Heart left ventricle (tissue), 16 donors: ENCODE measurements at regions not wholly inside any gene's neighbourhood (a gene's known extent, or its start where the extent isn't known, plus 50 kb on each side); places are given as distances from the start of the nearest gene placed in this dataset.

Experiments
- ATAC-seq, 4 donors: fragments of 200-7000 bp; cut with Tn5 transposase; one replicate each; pipeline ENCODE4 v1.9.1; 2020 to 2022; ENCODE audit warnings: moderate library complexity in 4 of 4, mild to moderate bottlenecking in 3 of 4, moderate number of reproducible peaks in 1 of 4
- DNase-seq, 5 donors: peaks; one replicate each; pipeline ENCODE4 v3.0.0-alpha.2; 2020
- H3K27ac ChIP-seq, 12 donors: fragments of 200-600 bp; sonication (generic) in 4 of 12; one replicate each; pipeline versions ENCODE4 v1.5.0 to v1.8.0; 2016 to 2022; ENCODE audit warnings: mild to moderate bottlenecking in 2 of 12
- H3K27me3 ChIP-seq, 9 donors: fragments of 200-600 bp; sonication (generic) in 2 of 9; one replicate each; pipeline versions ENCODE4 v1.5.1 to v1.8.0; 2016 to 2022; ENCODE audit warnings: mild to moderate bottlenecking in 3 of 9
- H3K36me3 ChIP-seq, 9 donors: fragments of 200-600 bp; sonication (generic) in 2 of 9; one replicate each; pipeline versions ENCODE4 v1.5.0 to v1.8.0; 2018 to 2022; ENCODE audit warnings: mild to moderate bottlenecking in 2 of 9
- H3K4me1 ChIP-seq, 12 donors: fragments of 200-600 bp; sonication (generic) in 4 of 12; one replicate each; pipeline versions ENCODE4 v1.5.0 to v1.8.0; 2016 to 2022; ENCODE audit warnings: mild to moderate bottlenecking in 3 of 12
- H3K4me3 ChIP-seq, 12 donors: fragments of 200-600 bp; sonication (generic) in 4 of 12; one replicate each; pipeline versions ENCODE4 v1.5.0 to v1.8.0; 2017 to 2022; ENCODE audit warnings: mild to moderate bottlenecking in 9 of 12, moderate library complexity in 4 of 12
- H3K9me3 ChIP-seq, 12 donors: fragments of 200-600 bp; sonication (generic) in 4 of 12; one replicate each; pipeline versions ENCODE4 v1.5.0 to v1.8.0; 2016 to 2022; ENCODE audit warnings: mild to moderate bottlenecking in 1 of 12
- POLR2A ChIP-seq, 2 donors: fragments of 450-650 bp; IDR thresholded peaks; one replicate each; pipeline ENCODE4 v1.6.1; 2017; ENCODE audit warnings: antibody characterized with exemption in 2 of 2, mild to moderate bottlenecking in 2 of 2, moderate library complexity in 2 of 2
- WGBS, 4 donors: extraction: QIAGEN DNeasy Blood & Tissue Kit in 2 of 4; methylation state at CpG; one replicate each; pipeline versions ENCODE4 v1.1.5 to v1.1.7; 2013 to 2018; 5-methylcytosine and 5-hydroxymethylcytosine counted together
- intact Hi-C, 10 donors: fragments of 100-400 bp; cut with DNase I; formaldehyde crosslinking; loops; one replicate each; pipeline versions ENCODE4 v1.11.1 to v1.14.2; 2022
- TF ChIP-seq, protein P1 (sequence below), 12 donors: fragments of 200-600 bp; sonication (generic) in 4 of 12; IDR thresholded peaks; one replicate each; pipeline versions ENCODE4 v1.5.0 to v1.8.0; 2018 to 2022; ENCODE audit warnings: antibody characterized with exemption in 12 of 12, mild to moderate bottlenecking in 5 of 12
- donor health status: ischemic (EF 13 %, LVEDD 7.1; RV severe dilation, severe dysfunction).
- donor health status: healthy with polysubstance abuse.
- donor health status: DM: no; HTN: yes; CAD: no.
- donor health status: DM: no; HTN: no; CAD: no.
- donor health status: ischemic (EF 25% LVEDD 6.9; RV normal size, moderate dysfunction).
- donor health status: ischemic (EF 25% LVEDD 5.7; RV mildly dilated, moderate dysfunction).
- donor health status: healthy.
- donor health status: DM: yes; HTN: yes; CAD: no.
- donor health status: ischemic (EF 35%, LVEDD 5.7; RV mildly dilated, moderate dysfunction).
- donor health status: nonischemic (EF 11% LVEDD 7.7; RV severe dilation, severe dysfunction).
- donor health status: DM: yes; HTN: yes; CAD: no.
- donor health status: PGD.
- donor health status: ischemic (EF 29% LVEDD 5.4; RV normal size, mild dysfunction).
- donor health status: nonischemic (EF 23%, LVEDD 6.1; RV moderate dilation, normal function).

DNA sequence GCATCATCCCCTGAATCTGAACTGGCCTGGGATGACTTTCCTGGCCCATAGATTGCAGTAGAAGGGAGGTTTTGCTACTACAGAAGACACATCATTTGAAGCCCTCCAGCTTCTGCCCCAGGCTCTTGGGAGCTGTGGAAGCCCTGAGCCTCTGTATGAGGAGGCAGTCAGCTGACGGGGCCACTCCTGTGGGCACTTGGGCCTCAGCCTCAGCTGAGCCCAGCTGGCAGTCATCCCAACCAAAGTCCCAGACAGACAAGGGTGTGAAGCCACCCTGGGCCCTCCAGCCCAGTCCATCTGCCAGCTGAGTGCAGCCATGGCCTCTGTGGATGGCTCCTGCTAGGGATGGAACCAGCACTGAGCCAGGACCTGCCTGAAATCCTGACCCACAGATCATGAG is 502.3 kb upstream of the HS6ST1 start:
- ATAC-seq (no peak), DNase-seq (no peak)
- intact Hi-C loops: no loop called here
- H3K27ac ChIP-seq: no peak overlapping the region
- H3K4me1 ChIP-seq: no peaks in the 10 kb centered on the region
- no peaks in the 10 kb centered on the region for H3K27me3 ChIP-seq
- WGBS, 4 donors: 94 to 100% (median 99%) methylated on average over 1 of the region's 1 CpG
- no peak for TF ChIP-seq POLR2A (IDR thresholded peaks at IDR 0.05)
- TF ChIP-seq, protein P1, sequence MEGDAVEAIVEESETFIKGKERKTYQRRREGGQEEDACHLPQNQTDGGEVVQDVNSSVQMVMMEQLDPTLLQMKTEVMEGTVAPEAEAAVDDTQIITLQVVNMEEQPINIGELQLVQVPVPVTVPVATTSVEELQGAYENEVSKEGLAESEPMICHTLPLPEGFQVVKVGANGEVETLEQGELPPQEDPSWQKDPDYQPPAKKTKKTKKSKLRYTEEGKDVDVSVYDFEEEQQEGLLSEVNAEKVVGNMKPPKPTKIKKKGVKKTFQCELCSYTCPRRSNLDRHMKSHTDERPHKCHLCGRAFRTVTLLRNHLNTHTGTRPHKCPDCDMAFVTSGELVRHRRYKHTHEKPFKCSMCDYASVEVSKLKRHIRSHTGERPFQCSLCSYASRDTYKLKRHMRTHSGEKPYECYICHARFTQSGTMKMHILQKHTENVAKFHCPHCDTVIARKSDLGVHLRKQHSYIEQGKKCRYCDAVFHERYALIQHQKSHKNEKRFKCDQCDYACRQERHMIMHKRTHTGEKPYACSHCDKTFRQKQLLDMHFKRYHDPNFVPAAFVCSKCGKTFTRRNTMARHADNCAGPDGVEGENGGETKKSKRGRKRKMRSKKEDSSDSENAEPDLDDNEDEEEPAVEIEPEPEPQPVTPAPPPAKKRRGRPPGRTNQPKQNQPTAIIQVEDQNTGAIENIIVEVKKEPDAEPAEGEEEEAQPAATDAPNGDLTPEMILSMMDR (IDR thresholded peaks at IDR 0.05): no peak
- H3K9me3 ChIP-seq: no peaks in the 10 kb centered on the region
- H3K36me3 ChIP-seq: no peaks in the 10 kb centered on the region
- no peak overlapping the region for H3K4me3 ChIP-seq

DNA sequence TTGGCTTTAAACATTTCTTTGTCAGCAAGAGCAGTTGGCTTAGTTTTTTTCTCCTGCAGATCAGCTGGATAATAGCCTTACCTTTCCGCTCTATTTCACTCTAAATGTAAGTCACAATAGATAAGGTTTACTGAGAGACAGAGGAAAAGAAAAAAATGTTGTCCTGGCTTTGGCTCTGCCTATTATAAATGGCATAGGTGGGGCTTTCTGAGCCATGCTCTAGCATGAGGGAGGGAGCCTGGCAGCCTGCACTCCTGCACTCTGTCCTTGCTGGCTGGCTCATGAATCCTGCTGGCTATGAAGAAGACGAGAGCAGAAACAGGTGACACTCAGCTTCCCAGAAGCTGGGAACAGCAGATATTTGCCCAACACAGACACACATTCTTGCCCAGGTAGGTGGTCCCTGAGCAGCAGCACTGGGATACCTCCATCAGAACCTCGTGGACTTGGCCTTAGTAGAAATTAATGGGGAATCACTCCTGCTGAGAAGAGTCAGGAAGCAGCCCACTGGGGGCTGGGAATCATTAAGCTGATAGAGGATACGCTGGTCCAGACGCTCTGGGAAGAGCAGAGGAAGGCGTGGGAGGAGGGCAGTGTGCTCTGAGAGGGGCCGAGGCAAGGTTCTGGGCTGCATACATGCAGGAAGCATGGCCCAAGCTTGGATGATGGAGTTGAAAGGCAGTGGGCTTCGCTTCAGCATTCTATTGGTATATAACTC is 514.4 kb upstream of the HS6ST1 start:
- WGBS, 4 donors: 48 to 62% (median 54%) methylated on average over 8 of the region's 8 CpGs
- H3K36me3 ChIP-seq: no peaks in the 10 kb centered on the region
- TF ChIP-seq, protein P1 (IDR thresholded peaks at IDR 0.05): no peak
- TF ChIP-seq POLR2A (IDR thresholded peaks at IDR 0.05): no peak
- H3K27me3 ChIP-seq: peaks cover 0 to 2% (median 0%) of the 10 kb centered on the region in 9 donors
- no peaks in the 10 kb centered on the region for H3K4me1 ChIP-seq
- intact Hi-C loops: no loop called here
- H3K27ac ChIP-seq: no peak overlapping the region
- ATAC-seq (no peak), DNase-seq (no peak)
- H3K4me3 ChIP-seq: no peak overlapping the region
- H3K9me3 ChIP-seq: no peaks in the 10 kb centered on the region

DNA sequence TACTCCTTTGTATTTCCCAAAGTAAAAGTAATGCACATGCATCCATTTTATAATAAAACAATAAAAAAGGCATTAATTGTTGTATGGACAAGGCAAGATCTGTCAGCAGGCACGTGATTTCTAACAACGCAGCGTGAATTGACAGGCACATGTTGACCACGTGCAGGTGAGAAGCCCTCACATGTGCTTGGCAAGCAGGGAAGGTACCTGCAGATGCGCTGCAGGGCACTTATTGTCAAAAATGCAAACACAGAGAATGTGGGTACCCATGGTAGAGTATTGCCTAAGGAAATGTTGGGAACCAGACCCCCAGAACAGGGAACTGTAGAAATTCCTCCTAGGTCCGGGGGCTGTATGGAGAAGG is 515.0 kb upstream of the HS6ST1 start:
- WGBS, 4 donors: 85 to 94% (median 92%) methylated on average over 6 of the region's 6 CpGs
- no peak for TF ChIP-seq POLR2A (IDR thresholded peaks at IDR 0.05)
- TF ChIP-seq, protein P1 (IDR thresholded peaks at IDR 0.05): no peak
- H3K4me1 ChIP-seq: no peaks in the 10 kb centered on the region
- no peak overlapping the region for H3K4me3 ChIP-seq
- DNase-seq (no peak), ATAC-seq (no peak)
- H3K27ac ChIP-seq: no peak overlapping the region
- intact Hi-C loops: no loop called here
- no peaks in the 10 kb centered on the region for H3K9me3 ChIP-seq
- no peaks in the 10 kb centered on the region for H3K36me3 ChIP-seq
- H3K27me3 ChIP-seq: peaks cover 0 to 3% (median 0%) of the 10 kb centered on the region in 9 donors

DNA sequence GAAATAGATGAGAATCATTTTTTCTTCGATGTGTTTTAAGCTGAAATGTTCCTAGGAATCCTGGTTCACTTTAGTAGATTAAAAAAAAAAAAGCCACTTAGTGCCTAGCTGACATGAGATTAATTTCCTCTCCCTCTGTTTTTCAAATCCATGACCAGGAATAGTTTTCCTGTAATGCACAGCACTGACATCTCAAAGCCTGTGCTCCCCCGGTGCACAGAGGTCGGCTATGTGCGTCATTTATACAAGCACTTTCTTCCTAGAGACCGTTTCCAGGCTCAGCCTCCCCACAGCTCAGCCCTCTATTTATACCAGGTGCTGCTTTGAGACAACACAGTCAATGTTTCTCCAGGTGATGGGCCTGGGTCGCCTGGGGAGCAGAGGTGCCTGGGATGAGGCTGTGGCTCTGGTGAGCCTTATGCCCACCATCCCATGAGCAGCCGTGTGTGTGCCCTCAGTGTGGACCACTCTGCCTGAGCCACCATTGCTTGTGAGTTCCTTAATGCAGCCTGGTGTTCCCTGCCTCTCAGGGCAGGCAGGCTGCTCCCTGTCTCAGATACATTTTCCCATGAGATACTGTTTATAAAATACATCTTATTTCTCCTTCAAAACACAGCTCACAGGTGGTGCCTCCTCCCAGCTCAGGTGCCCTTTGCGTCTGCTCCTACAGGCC is 515.7 kb upstream of the HS6ST1 start:
- no peaks in the 10 kb centered on the region for H3K4me1 ChIP-seq
- 61 to 70% (median 65%) methylated on average over 8 of the region's 8 CpGs for WGBS, 4 donors
- DNase-seq (no peak), ATAC-seq (peak in 1 of 4 donors; percentile 13)
- H3K36me3 ChIP-seq: no peaks in the 10 kb centered on the region
- no peak overlapping the region for H3K4me3 ChIP-seq
- no peaks in the 10 kb centered on the region for H3K9me3 ChIP-seq
- no peak for TF ChIP-seq POLR2A (IDR thresholded peaks at IDR 0.05)
- TF ChIP-seq, protein P1 (IDR thresholded peaks at IDR 0.05): no peak
- peaks cover 0 to 3% (median 0%) of the 10 kb centered on the region in 9 donors for H3K27me3 ChIP-seq
- H3K27ac ChIP-seq: no peak overlapping the region
- intact Hi-C loops: no loop called here
